Activated T-helper 2 cell treated with anti-CD3 and anti-CD28 coated beads, Interferon-gamma antibody, Interleukin-2, Interleukin-4, amounts not matched to agents 10 μg/mL and 5 μg/mL and 100 μg/mL, durations not matched to agents 14 hours and 24 hours and 36 hours (primary cell): ENCODE measurements at regions not wholly inside any gene's neighbourhood (a gene's known extent, or its start where the extent isn't known, plus 50 kb on each side); places are given as distances from the start of the nearest gene placed in this dataset.

ENCODE experiments used
- DNase-seq: peaks from one replicate; pipeline ENCODE4 v3.0.0; 2021; ENCODE audit warnings: low spot score
- H3K27ac Mint-ChIP-seq: one replicate; pipeline ENCODE4 v1.8.0; 2021; ENCODE audit warnings: mixed read lengths
- H3K27me3 Mint-ChIP-seq: one replicate; pipeline ENCODE4 v1.8.0; 2021; ENCODE audit warnings: low read depth, mixed read lengths
- H3K36me3 Mint-ChIP-seq: one replicate; pipeline ENCODE4 v1.8.0; 2021; ENCODE audit warnings: low read depth, mixed read lengths
- H3K4me1 Mint-ChIP-seq: one replicate; pipeline ENCODE4 v1.8.0; 2021; ENCODE audit warnings: low read depth, mixed read lengths
- H3K4me3 Mint-ChIP-seq: one replicate; pipeline ENCODE4 v1.8.0; 2021; ENCODE audit warnings: low read depth, mild to moderate bottlenecking, moderate library complexity, mixed read lengths
- H3K9me3 Mint-ChIP-seq: one replicate; pipeline ENCODE4 v1.8.0; 2021; ENCODE audit warnings: mixed read lengths
- intact Hi-C: fragments of 100-400 bp; cut with micrococcal nuclease; formaldehyde crosslinking; loops from one replicate; pipeline ENCODE4 v1.15.1; 2023

DNA sequence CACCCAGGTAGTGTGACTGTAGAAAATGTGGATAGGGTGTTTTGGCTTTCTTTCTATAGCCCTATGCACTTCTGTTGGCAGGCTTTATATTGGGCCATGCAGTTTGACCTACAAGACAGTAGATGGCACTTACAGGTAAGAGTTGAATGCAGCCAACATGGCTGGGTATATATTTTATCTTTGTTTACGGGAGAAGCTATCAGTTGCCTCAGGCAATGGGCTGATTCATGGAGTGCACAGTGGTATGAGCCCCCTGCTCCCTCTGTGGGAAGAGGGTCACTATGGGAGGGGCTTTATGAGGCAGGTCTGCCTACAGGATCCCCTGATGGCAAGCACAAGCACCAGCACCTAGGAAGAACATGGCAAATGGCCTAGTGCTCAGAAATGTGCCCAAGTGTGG is 301.2 kb upstream of the CDIN1 start:
- DNase-seq = no peak
- peaks cover 24% of the 10 kb centered on the region for H3K9me3 Mint-ChIP-seq
- no peaks in the 10 kb centered on the region for H3K27me3 Mint-ChIP-seq
- H3K4me1 Mint-ChIP-seq = no peaks in the 10 kb centered on the region
- no peaks in the 10 kb centered on the region for H3K36me3 Mint-ChIP-seq
- H3K4me3 Mint-ChIP-seq = no peak overlapping the region
- no peak overlapping the region for H3K27ac Mint-ChIP-seq
- intact Hi-C loops = no loop called here

DNA sequence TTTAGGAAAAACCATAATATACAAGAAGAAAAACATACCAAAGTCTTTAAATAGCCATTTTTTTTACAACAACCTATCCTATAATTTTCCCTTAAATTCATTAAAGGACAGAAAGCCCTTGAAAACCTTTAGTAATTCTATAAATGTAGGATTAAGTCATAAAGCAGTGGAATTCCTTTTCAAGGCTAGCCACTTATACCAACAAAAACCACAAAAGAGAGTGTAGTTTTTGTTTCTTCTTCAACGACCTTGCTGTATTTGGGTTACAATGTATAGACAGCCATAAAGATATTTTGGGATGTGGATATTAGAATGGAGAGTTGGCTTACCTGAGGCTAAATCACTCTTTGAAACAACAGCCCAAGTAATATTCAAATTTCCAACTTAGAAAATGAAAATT is 296.6 kb upstream of the CDIN1 start:
- DNase-seq = no peak
- Mint-ChIP-seq H3K4me3 (no peak overlapping the region), H3K9me3 (peaks cover 18% of the 10 kb centered on the region), H3K27me3 (no peaks in the 10 kb centered on the region), H3K4me1 (no peaks in the 10 kb centered on the region), H3K27ac (no peak overlapping the region), H3K36me3 (no peaks in the 10 kb centered on the region)
- intact Hi-C loops = no loop called here

DNA sequence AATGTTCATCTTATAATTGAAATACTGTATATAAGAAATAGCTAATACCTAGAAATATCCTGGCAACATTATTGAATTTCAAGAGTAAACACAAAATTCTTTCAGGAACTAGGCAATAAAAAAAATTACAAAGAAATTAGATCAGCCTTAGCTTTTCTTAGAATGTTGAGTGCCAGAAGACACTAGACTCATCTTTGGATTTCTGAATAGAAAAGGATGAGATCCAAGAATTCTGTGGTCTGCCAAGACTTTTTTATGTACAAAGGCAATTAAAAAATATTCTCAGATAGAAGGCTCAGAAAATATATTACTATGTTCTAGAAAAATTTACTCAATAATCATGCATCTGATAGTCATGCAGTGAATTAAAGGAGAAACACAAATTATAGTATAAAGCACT is 294.5 kb upstream of the CDIN1 start:
- Mint-ChIP-seq H3K9me3 (peaks cover 20% of the 10 kb centered on the region), H3K36me3 (no peaks in the 10 kb centered on the region), H3K27me3 (no peaks in the 10 kb centered on the region), H3K27ac (no peak overlapping the region), H3K4me3 (no peak overlapping the region), H3K4me1 (no peaks in the 10 kb centered on the region)
- DNase-seq = no peak
- intact Hi-C loops = no loop called here

DNA sequence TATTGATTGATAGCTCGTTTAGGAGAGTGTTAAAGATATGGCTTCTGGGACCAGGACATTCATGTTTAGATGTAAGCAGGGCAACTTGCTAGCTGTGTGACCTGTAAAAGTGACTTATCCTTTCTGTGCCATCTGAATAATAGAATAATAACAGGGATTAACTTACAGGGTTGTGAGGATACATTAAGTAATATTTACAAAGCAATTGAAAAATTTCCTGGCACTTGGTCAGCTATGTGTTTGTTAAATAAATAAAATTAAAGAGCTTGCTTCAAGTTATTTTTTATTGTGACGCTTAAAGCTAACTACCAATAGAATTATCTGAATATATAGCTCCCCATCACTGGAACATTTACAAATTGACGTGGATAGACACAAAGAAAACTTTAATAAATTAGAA is 287.9 kb upstream of the CDIN1 start:
- H3K27ac Mint-ChIP-seq = no peak overlapping the region
- H3K4me1 Mint-ChIP-seq = no peaks in the 10 kb centered on the region
- H3K36me3 Mint-ChIP-seq = no peaks in the 10 kb centered on the region
- no peaks in the 10 kb centered on the region for H3K27me3 Mint-ChIP-seq
- no peak overlapping the region for H3K4me3 Mint-ChIP-seq
- no peak for DNase-seq
- intact Hi-C loops = no loop called here
- H3K9me3 Mint-ChIP-seq = peaks cover 20% of the 10 kb centered on the region

DNA sequence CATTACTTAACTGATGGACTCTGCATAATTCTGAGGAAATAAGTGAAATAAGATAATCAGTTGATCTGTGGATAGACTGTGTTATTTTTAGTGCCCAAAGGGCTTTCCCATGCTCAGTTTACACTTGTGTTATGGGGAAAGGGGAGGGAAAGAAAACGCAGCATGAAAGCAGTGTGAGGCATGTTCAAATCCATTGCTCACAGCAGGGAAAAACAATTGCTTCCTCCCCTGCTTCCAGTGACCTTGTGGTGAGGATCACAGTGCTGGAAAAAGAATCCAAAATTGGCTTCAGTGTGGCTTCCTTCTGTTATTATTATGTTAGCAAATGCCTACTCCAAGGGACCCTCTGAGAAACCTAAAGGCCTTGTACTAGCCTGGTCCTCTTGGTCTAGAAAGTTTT is 285.1 kb upstream of the CDIN1 start:
- H3K27ac Mint-ChIP-seq = no peak overlapping the region
- H3K27me3 Mint-ChIP-seq = no peaks in the 10 kb centered on the region
- intact Hi-C loops = no loop called here
- no peak overlapping the region for H3K4me3 Mint-ChIP-seq
- no peaks in the 10 kb centered on the region for H3K4me1 Mint-ChIP-seq
- no peak for DNase-seq
- H3K36me3 Mint-ChIP-seq = no peaks in the 10 kb centered on the region
- peaks cover 10% of the 10 kb centered on the region for H3K9me3 Mint-ChIP-seq

DNA sequence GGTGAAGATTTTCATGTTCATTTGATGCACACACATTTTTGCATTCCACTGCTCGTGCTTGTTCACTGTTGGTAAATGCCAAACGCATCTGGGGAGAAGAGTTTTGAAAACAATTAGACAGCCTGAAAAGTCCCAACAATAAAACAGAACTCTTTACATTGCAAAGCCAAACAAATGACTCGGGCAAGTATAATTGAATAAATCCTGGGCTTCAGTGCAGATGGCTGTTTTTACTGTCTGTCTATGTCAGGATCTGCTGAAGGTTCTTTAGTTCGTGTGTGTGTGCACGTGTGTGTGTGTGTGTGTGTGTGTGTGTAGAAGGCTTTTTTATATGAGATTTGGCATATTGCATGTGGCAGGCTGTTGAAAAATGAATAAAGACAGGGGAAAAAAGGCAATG is 277.5 kb upstream of the CDIN1 start:
- intact Hi-C loops = no loop called here
- no peak for DNase-seq
- Mint-ChIP-seq H3K27me3 (no peaks in the 10 kb centered on the region), H3K4me1 (no peaks in the 10 kb centered on the region), H3K36me3 (no peaks in the 10 kb centered on the region), H3K27ac (no peak overlapping the region), H3K4me3 (no peak overlapping the region), H3K9me3 (no peaks in the 10 kb centered on the region)

DNA sequence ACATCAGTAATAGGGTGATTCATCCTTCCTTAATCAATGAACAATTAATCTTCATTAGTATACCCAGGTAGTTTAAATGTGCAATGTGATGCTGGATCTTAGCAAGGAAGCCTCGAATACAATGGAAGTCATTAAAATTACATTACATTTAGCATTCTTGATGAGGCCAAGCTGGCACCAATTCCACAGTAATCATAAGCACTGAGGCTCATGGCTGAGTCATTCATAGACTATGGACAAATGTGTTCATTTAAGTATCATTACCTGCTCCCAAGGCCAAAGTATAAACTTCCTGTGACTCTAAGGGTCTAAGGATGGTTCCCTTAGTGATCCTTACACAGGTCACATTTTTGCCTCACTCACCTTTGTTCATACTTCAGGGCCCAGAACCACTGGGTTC is 266.4 kb upstream of the CDIN1 start:
- Mint-ChIP-seq H3K4me3 (no peak overlapping the region), H3K27me3 (no peaks in the 10 kb centered on the region), H3K9me3 (no peaks in the 10 kb centered on the region), H3K27ac (no peak overlapping the region), H3K4me1 (no peaks in the 10 kb centered on the region), H3K36me3 (no peaks in the 10 kb centered on the region)
- DNase-seq = no peak
- intact Hi-C loops = no loop called here

DNA sequence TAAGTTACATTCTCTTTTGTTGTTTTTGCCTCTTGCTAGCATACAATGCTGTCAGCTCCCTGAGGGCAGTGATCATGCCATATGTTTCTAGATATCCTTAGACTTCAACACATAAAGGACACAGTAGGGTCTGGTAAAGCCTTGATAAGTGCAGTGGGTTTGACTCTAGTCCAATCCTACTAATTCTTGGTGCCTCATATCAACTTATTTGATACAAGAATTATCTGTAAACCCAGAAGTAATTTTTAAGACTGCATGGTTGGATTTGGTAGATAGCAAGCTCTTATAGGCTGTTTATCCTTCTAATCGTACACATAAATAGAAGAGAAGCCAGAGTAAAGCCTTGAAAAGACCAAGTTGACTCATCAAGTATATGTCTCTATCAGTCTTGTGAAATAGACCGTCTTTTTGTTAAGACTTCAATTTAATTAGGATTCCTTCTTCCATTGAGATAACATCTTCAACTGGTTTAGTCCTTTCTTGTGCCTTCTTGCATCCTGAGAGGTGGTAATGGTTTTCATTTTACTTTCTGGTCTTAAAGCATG is 265.6 kb upstream of the CDIN1 start:
- no peaks in the 10 kb centered on the region for H3K27me3 Mint-ChIP-seq
- H3K9me3 Mint-ChIP-seq = no peaks in the 10 kb centered on the region
- intact Hi-C loops = no loop called here
- no peak overlapping the region for H3K27ac Mint-ChIP-seq
- H3K4me3 Mint-ChIP-seq = no peak overlapping the region
- no peaks in the 10 kb centered on the region for H3K4me1 Mint-ChIP-seq
- DNase-seq = no peak
- H3K36me3 Mint-ChIP-seq = no peaks in the 10 kb centered on the region

DNA sequence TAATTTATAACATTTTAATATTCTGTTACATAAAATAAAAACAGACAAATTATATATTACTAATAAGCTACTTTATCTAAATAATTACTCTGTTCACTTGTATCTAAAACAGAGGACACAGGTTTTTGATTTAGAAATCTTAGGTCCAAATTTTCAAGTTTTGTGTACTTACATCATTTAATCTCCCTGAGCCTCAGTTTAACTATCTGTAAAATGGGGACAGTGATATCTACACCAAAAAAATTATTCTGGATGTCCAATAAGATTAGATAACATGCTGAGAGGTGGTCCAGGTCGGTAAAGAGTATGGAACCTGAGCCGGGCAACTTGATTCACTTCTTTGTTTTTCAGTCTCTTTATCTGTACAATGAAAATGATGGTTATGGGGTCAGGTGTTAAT is 263.8 kb upstream of the CDIN1 start:
- intact Hi-C loops = no loop called here
- H3K4me1 Mint-ChIP-seq = no peaks in the 10 kb centered on the region
- H3K9me3 Mint-ChIP-seq = no peaks in the 10 kb centered on the region
- H3K4me3 Mint-ChIP-seq = no peak overlapping the region
- no peak overlapping the region for H3K27ac Mint-ChIP-seq
- no peak for DNase-seq
- H3K36me3 Mint-ChIP-seq = no peaks in the 10 kb centered on the region
- H3K27me3 Mint-ChIP-seq = no peaks in the 10 kb centered on the region

DNA sequence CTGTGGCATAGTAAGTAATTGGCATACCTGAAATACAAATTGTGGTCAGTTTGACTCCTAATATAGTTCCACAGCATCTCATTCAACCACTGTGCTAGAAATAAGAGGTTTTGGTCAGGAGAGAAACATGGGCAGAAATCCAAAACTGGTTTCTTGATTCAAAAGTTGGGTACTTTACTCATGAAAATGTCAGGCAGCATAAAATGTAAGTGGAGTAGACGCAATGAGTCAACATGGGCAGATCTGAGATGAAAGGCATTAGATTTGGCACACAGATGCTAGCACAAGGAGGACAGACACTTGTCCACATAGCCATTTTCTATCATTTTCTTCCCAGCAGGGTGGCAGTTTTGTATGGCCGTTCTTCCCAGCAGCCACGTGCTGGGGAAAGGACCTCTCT is 255.8 kb upstream of the CDIN1 start:
- intact Hi-C loops = no loop called here
- H3K27me3 Mint-ChIP-seq = no peaks in the 10 kb centered on the region
- no peak for DNase-seq
- H3K4me1 Mint-ChIP-seq = no peaks in the 10 kb centered on the region
- H3K4me3 Mint-ChIP-seq = no peak overlapping the region
- H3K36me3 Mint-ChIP-seq = no peaks in the 10 kb centered on the region
- no peak overlapping the region for H3K27ac Mint-ChIP-seq
- H3K9me3 Mint-ChIP-seq = peaks cover 3% of the 10 kb centered on the region

DNA sequence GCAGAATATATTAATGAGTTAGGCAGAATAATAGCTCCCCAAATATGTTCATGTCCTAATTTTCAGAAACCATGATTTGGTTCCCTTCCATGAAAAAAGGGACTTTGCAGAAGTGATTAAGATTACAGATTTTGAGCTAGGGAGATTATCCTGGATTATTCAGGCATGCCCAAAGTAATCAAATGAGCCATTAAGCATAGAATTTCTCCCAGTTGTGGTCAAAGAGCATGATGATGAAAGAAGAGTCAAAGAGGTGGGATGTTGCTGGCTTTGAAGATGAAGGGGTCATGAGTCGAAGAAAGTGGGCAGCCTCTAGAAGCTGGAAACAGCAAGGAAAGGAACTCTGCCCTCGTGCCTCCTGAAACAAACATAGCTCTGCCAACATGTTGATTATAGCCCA is 254.2 kb upstream of the CDIN1 start:
- Mint-ChIP-seq H3K4me1 (no peaks in the 10 kb centered on the region), H3K4me3 (no peak overlapping the region)
- intact Hi-C loops = no loop called here

DNA sequence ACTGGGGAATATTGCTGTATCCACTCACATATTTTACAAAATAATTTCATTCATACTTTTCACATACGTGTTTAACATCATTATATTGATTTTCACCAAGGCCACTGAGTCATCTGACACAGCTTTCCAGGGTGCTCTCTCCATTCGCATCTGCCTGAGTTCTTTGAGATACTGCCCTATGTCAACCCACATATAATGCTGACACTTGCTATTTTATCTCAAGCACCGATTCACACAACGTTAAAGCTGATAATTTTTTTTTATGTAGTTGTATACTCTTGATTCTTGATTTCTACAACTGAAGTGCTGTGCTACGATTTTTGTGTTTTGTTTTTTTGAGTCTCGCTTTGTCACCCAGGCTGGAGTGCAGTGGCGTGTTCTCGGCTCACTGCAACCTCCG is 249.8 kb upstream of the CDIN1 start:
- DNase-seq = no peak
- Mint-ChIP-seq H3K27me3 (no peaks in the 10 kb centered on the region), H3K27ac (no peak overlapping the region), H3K9me3 (peaks cover 3% of the 10 kb centered on the region), H3K4me1 (no peaks in the 10 kb centered on the region), H3K4me3 (no peak overlapping the region), H3K36me3 (no peaks in the 10 kb centered on the region)
- intact Hi-C loops = no loop called here

More for the DNA sequence above, 254.2 kb upstream of the CDIN1 start:
- peaks cover 3% of the 10 kb centered on the region for H3K9me3 Mint-ChIP-seq
- H3K27ac Mint-ChIP-seq = no peak overlapping the region
- no peak for DNase-seq
- H3K36me3 Mint-ChIP-seq = no peaks in the 10 kb centered on the region
- no peaks in the 10 kb centered on the region for H3K27me3 Mint-ChIP-seq

DNA sequence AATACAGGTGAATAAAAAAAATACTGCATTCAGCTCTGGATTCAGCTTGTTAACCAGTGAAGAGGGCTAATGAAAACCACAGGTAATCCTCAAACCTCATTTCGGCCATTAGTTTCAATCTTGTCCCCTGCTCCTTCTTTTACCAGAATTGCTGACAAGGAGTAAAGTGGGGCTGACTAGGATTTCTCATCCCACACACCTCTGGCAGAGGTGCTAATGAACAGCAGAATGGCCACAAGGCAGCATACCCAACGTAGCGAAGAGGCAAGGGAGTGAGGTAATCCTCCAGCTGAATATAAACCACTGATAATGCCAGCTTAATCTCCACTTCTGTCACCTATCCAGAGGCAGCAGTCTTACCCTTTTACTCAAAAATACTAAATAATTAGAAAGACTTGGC is 248.8 kb upstream of the CDIN1 start:
- Mint-ChIP-seq H3K27me3 (no peaks in the 10 kb centered on the region), H3K36me3 (no peaks in the 10 kb centered on the region), H3K27ac (no peak overlapping the region), H3K4me3 (no peak overlapping the region), H3K9me3 (peaks cover 3% of the 10 kb centered on the region), H3K4me1 (no peaks in the 10 kb centered on the region)
- DNase-seq = no peak
- intact Hi-C loops = no loop called here

DNA sequence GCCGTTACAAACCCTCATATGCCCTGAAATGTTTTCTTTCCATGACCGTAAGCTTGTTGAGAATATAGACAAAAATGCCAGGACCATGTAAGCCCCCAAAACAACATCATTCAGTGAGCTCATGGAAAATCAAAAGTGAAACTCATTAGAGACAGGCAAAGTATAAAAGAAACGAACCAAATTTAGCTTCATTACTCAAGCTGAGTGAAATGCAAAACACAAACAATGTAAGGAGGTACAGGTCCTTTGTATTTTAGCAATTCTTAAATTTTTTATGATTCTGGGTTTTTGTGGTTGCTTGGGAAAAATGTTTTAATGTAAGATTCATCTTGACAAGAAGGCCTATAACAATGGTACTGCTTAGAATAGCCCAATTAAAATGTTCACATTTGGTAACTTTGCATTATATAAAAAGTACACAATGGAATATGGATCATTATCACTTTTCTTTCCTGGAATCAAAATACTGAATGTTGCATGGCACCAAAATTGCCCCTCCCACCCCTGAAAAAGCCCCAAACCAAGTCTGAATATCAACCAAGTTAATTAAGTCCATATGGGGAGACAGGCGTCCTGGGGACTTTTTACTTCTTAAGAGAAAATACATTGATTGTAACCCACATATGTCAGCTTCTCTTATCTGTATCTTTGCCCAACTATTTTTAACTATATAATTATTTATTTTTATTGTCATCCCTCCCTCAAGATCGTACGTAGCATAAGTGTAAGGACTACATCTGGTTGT is 247.7 kb upstream of the CDIN1 start:
- DNase-seq = no peak

More for the DNA sequence above, 247.7 kb upstream of the CDIN1 start:
- H3K9me3 Mint-ChIP-seq = peaks cover 3% of the 10 kb centered on the region
- H3K4me1 Mint-ChIP-seq = no peaks in the 10 kb centered on the region
- no peaks in the 10 kb centered on the region for H3K27me3 Mint-ChIP-seq
- H3K4me3 Mint-ChIP-seq = no peak overlapping the region
- H3K36me3 Mint-ChIP-seq = no peaks in the 10 kb centered on the region
- H3K27ac Mint-ChIP-seq = no peak overlapping the region
- intact Hi-C loops = no loop called here
